Spleen (tissue), 11 donors: ENCODE measurements at regions not wholly inside any gene's neighbourhood (a gene's known extent, or its start where the extent isn't known, plus 50 kb on each side); places are given as distances from the start of the nearest gene placed in this dataset.
A peak's percentile ranks its signal among the peaks of the same experiment; 100 is the strongest.

ENCODE experiments used
- DNase-seq: peaks from one replicate; pipeline ENCODE4 v3.0.0-alpha.2; 2020
- H3K27ac ChIP-seq, 8 donors: fragments of 200-600 bp; sonication (generic) in 7 of 8; 1 replicate in 4 of 8; 2 replicates in 4 of 8; pipeline versions ENCODE4 v1.5.0 to v1.8.0; 2016 to 2021; ENCODE audit warnings: inconsistent platforms in 4 of 8, mild to moderate bottlenecking in 4 of 8, moderate library complexity in 1 of 8
- H3K27me3 ChIP-seq, 7 donors: fragments of 200-600 bp; sonication (generic) in 6 of 7; replicated peaks in 1 of 7; 1 replicate in 4 of 7; 2 replicates in 3 of 7; pipeline versions ENCODE4 v1.5.0 to v1.8.0; 2016 to 2021; ENCODE audit warnings: inconsistent platforms in 3 of 7, mild to moderate bottlenecking in 1 of 7
- H3K36me3 ChIP-seq, 6 donors: fragments of 200-600 bp; sonication (generic) in 5 of 6; 1 replicate in 4 of 6; 2 replicates in 2 of 6; pipeline versions ENCODE4 v1.5.0 to v1.8.0; 2016 to 2021; ENCODE audit warnings: inconsistent platforms in 2 of 6
- H3K4me1 ChIP-seq, 6 donors: fragments of 200-600 bp; sonication (generic) in 5 of 6; 1 replicate in 3 of 6; 2 replicates in 3 of 6; pipeline versions ENCODE4 v1.5.0 to v1.8.0; 2016 to 2021; ENCODE audit warnings: inconsistent platforms in 3 of 6
- H3K4me3 ChIP-seq, 8 donors: fragments of 200-600 bp; sonication (generic) in 7 of 8; 1 replicate in 4 of 8; 2 replicates in 4 of 8; pipeline versions ENCODE4 v1.5.0 to v1.8.0; 2016 to 2021; ENCODE audit warnings: inconsistent platforms in 4 of 8, mild to moderate bottlenecking in 4 of 8, moderate library complexity in 2 of 8
- H3K9me3 ChIP-seq, 8 donors: fragments of 200-600 bp; sonication (generic) in 7 of 8; 1 replicate in 4 of 8; 2 replicates in 4 of 8; pipeline versions ENCODE4 v1.5.0 to v1.8.0; 2016 to 2021; ENCODE audit warnings: inconsistent platforms in 4 of 8
- POLR2A ChIP-seq, 3 donors: fragments of 450-650 bp; IDR thresholded peaks; one replicate each; pipeline ENCODE4 v1.5.1; 2017; ENCODE audit warnings: antibody characterized with exemption in 3 of 3, mild to moderate bottlenecking in 1 of 3
- POLR2AphosphoS5 ChIP-seq, 3 donors: sonication (generic); formaldehyde crosslinking; IDR thresholded peaks; one replicate each; pipeline ENCODE4 v1.5.1; 2017; ENCODE audit warnings: antibody characterized with exemption in 3 of 3
- WGBS, 5 donors: extraction: QIAGEN DNeasy Blood & Tissue Kit in 3 of 5; methylation state at CpG; one replicate each; pipeline versions ENCODE4 v1.1.5 to v1.1.7; 2013 to 2018; 5-methylcytosine and 5-hydroxymethylcytosine counted together
- intact Hi-C: fragments of 100-400 bp; cut with DNase I; formaldehyde crosslinking; loops from one replicate; pipeline ENCODE4 v1.15.0; 2023; ENCODE audit warnings: low total_unique reads
- small RNA-seq, 4 donors: library from RNA; depleted of rRNA; stranded (forward); fragments of <200 nt; gene quantifications; one replicate each; pipeline ENCODE3, GENCODE V24; 2016
- TF ChIP-seq, protein P1 (sequence below), 11 experiments: fragments of 200-600 bp in 7 of 11; fragments of 450-650 bp in 4 of 11; sonication (generic) in 4 of 11; IDR thresholded peaks in 8 of 11; conservative IDR thresholded peaks in 3 of 11; 1 replicate in 7 of 11; 2 replicates in 4 of 11; pipeline versions ENCODE4 v1.4.0 to v1.8.0; 2016 to 2021; ENCODE audit warnings: antibody characterized with exemption in 11 of 11, inconsistent platforms in 4 of 11, mild to moderate bottlenecking in 1 of 11
- donor health status: healthy with polysubstance abuse.
- donor health status: DM: no; HTN: no; CAD: no; lungs with moderate emphysema.
- donor health status: DM: no; HTN: no; CAD: no.
- donor health status: Bipolar disorder and iron deficiency.
- donor health status: healthy.
- donor health status: DM: no; HTN: no; CAD: no.
- donor health status: DM: yes; HTN: yes; CAD: no.

- WGBS, 5 donors: 58 to 86% (median 80%) methylated on average over 2 to 4 of the region's 4 CpGs
- no peak overlapping the region for H3K27ac ChIP-seq
- intact Hi-C loops: no loop called here
- H3K9me3 ChIP-seq: peaks cover 0 to 3% (median 0%) of the 10 kb centered on the region in 8 donors
- no peaks in the 10 kb centered on the region for H3K4me1 ChIP-seq
- no peaks in the 10 kb centered on the region for H3K36me3 ChIP-seq
- H3K4me3 ChIP-seq: no peak overlapping the region
- no peak for TF ChIP-seq POLR2A (IDR thresholded peaks at IDR 0.05)
- TF ChIP-seq, protein P1, sequence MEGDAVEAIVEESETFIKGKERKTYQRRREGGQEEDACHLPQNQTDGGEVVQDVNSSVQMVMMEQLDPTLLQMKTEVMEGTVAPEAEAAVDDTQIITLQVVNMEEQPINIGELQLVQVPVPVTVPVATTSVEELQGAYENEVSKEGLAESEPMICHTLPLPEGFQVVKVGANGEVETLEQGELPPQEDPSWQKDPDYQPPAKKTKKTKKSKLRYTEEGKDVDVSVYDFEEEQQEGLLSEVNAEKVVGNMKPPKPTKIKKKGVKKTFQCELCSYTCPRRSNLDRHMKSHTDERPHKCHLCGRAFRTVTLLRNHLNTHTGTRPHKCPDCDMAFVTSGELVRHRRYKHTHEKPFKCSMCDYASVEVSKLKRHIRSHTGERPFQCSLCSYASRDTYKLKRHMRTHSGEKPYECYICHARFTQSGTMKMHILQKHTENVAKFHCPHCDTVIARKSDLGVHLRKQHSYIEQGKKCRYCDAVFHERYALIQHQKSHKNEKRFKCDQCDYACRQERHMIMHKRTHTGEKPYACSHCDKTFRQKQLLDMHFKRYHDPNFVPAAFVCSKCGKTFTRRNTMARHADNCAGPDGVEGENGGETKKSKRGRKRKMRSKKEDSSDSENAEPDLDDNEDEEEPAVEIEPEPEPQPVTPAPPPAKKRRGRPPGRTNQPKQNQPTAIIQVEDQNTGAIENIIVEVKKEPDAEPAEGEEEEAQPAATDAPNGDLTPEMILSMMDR (IDR thresholded peaks at IDR 0.05 in 8 of 11, conservative IDR thresholded peaks at IDR 0.05 in 3 of 11): no peak
- no peak for TF ChIP-seq POLR2AphosphoS5 (IDR thresholded peaks at IDR 0.05)
- H3K27me3 ChIP-seq: no peaks in the 10 kb centered on the region
- DNase-seq: peak; percentile 61
Measured at GRCh38 chrX:117305168-117305766, 811.3 kb downstream of the KLHL13 start.

DNA sequence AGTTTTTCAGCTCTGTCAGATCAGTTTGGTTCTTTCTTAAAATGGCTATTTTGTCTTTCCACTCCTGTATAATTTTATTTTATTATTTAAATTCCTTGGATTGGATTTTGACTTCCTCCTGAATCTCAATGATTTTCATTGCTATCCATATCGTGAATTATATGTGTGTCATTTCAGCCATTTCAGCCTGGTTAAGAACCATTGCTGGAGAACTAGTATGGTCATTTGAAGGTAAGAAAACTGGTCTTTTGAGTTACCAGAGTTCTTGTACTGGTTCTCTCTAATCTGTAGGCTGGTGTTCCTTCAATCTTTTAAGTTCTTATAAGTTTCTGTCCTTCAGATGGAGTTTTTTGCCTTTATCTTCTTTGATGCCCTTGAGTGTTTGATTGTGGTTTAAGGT is 815.5 kb downstream of the KLHL13 start:
- no peak for DNase-seq
- no peak overlapping the region for H3K4me3 ChIP-seq
- no peak overlapping the region for H3K27ac ChIP-seq
- intact Hi-C loops: no loop called here
- H3K4me1 ChIP-seq: no peaks in the 10 kb centered on the region
- WGBS, 5 donors: 78 to 91% (median 81%) methylated on average over 1 of the region's 1 CpG
- no peaks in the 10 kb centered on the region for H3K36me3 ChIP-seq
- TF ChIP-seq POLR2AphosphoS5 (IDR thresholded peaks at IDR 0.05): no peak
- no peak for TF ChIP-seq POLR2A (IDR thresholded peaks at IDR 0.05)
- TF ChIP-seq, protein P1 (IDR thresholded peaks at IDR 0.05 in 8 of 11, conservative IDR thresholded peaks at IDR 0.05 in 3 of 11): no peak
- H3K9me3 ChIP-seq: no peaks in the 10 kb centered on the region
- H3K27me3 ChIP-seq: no peaks in the 10 kb centered on the region

DNA sequence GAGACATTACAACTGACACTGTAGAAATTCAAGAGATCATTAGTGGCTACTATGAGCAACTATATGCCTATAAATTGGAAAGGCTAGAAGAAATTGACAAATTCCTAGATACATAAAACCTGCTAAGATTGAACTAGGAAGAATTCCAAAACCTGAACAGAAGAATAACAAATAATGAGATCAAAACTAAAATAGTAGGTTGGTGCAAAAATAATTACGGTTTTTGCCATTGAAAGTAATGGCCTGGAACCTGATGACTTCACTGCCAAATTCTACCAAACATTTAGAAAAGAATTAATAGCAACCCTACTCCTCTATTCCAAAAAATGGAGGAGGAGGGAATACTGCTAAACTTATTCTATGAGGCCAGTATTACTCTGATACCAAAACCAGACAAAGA is 824.9 kb downstream of the KLHL13 start:
- TF ChIP-seq POLR2A (IDR thresholded peaks at IDR 0.05): no peak
- no peak for TF ChIP-seq POLR2AphosphoS5 (IDR thresholded peaks at IDR 0.05)
- TF ChIP-seq, protein P1 (IDR thresholded peaks at IDR 0.05 in 8 of 11, conservative IDR thresholded peaks at IDR 0.05 in 3 of 11): no peak
- H3K27ac ChIP-seq: no peak overlapping the region
- 4 to 66% (median 54%) methylated on average over 1 of the region's 1 CpG for WGBS, 5 donors
- H3K27me3 ChIP-seq: no peaks in the 10 kb centered on the region
- intact Hi-C loops: no loop called here
- peaks cover 0 to 7% (median 0%) of the 10 kb centered on the region in 8 donors for H3K9me3 ChIP-seq
- H3K4me3 ChIP-seq: no peak overlapping the region
- H3K4me1 ChIP-seq: no peaks in the 10 kb centered on the region
- no peaks in the 10 kb centered on the region for H3K36me3 ChIP-seq
- no peak for DNase-seq

GRCh38 chrX:117274965-117275364 is 812.2 kb upstream of the CT83 start:
- 61 to 83% (median 74%) methylated on average over 3 to 4 of the region's 4 CpGs for WGBS, 5 donors
- no peak for DNase-seq
- no peaks in the 10 kb centered on the region for H3K36me3 ChIP-seq
- H3K4me1 ChIP-seq: no peaks in the 10 kb centered on the region
- H3K9me3 ChIP-seq: peaks cover 0 to 15% (median 0%) of the 10 kb centered on the region in 8 donors
- no peak overlapping the region for H3K27ac ChIP-seq
- H3K4me3 ChIP-seq: no peak overlapping the region
- TF ChIP-seq POLR2A (IDR thresholded peaks at IDR 0.05) (no peak), POLR2AphosphoS5 (IDR thresholded peaks at IDR 0.05) (no peak)
- TF ChIP-seq, protein P1 (IDR thresholded peaks at IDR 0.05 in 8 of 11, conservative IDR thresholded peaks at IDR 0.05 in 3 of 11): no peak
- intact Hi-C loops: no loop called here
- H3K27me3 ChIP-seq: no peaks in the 10 kb centered on the region

Small RNA genes in the stretch of these regions (small RNA-seq; reads per million reads assigned to genes)
- 0 reads per million in 4 donors for gene AC005002.2
